ENCODE measurements at regions not wholly inside any gene's neighbourhood (a gene's known extent, or its start where the extent isn't known, plus 50 kb on each side); places are given as distances from the start of the nearest gene placed in this dataset.

DNA sequence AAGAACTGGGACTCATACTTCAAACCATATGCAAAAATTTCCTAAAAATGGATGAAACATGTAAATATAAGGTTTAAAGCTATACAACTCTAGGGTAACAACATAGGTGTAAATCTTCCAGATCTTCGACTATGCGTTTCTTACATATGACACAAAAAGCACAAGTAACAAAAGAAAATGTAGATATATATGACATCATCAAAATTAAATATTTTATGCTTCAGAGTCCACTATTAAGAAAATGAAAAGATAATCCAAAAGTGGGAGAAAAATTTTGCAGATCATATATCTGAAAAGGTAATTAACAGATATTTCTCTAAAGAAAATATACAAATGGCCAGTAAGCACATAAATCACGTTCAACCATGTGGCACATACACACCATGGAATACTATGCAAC is 164.2 kb upstream of the ACTRT1 start:
- Histone ChIP-seq H3K4me3 (no peak overlapping the region), H3K9me3 (no peaks in the 10 kb centered on the region), H3K27ac (no peak overlapping the region), H3K36me3 (no peaks in the 10 kb centered on the region), H3K4me1 (no peaks in the 10 kb centered on the region), H3K27me3 (no peaks in the 10 kb centered on the region)
- TF ChIP-seq POLR2A (IDR thresholded peaks at IDR 0.05): no peak
- TF ChIP-seq, protein P1, sequence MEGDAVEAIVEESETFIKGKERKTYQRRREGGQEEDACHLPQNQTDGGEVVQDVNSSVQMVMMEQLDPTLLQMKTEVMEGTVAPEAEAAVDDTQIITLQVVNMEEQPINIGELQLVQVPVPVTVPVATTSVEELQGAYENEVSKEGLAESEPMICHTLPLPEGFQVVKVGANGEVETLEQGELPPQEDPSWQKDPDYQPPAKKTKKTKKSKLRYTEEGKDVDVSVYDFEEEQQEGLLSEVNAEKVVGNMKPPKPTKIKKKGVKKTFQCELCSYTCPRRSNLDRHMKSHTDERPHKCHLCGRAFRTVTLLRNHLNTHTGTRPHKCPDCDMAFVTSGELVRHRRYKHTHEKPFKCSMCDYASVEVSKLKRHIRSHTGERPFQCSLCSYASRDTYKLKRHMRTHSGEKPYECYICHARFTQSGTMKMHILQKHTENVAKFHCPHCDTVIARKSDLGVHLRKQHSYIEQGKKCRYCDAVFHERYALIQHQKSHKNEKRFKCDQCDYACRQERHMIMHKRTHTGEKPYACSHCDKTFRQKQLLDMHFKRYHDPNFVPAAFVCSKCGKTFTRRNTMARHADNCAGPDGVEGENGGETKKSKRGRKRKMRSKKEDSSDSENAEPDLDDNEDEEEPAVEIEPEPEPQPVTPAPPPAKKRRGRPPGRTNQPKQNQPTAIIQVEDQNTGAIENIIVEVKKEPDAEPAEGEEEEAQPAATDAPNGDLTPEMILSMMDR (IDR thresholded peaks at IDR 0.05 in 4 of 5, conservative IDR thresholded peaks at IDR 0.05 in 1 of 5): no peak
- intact Hi-C loops (cut with DNase I; ENCODE audit: low total_unique reads) (no loop called here), in situ Hi-C loops (cut with MboI; ENCODE audit: low sequenced_read_pairs in 4 of 4) (no loop called here)
- no peak for ATAC-seq
- DNase-seq: no peak

- DNase-seq (no peak), ATAC-seq (no peak)
- H3K27ac ChIP-seq: no peak overlapping the region
- H3K27me3 ChIP-seq: no peaks in the 10 kb centered on the region
- H3K4me1 ChIP-seq: no peaks in the 10 kb centered on the region
- H3K4me3 ChIP-seq: no peak overlapping the region
- intact Hi-C loops (cut with DNase I; ENCODE audit: low total_unique reads): no loop called here
- H3K36me3 ChIP-seq: no peaks in the 10 kb centered on the region
- TF ChIP-seq, protein P1 (IDR thresholded peaks at IDR 0.05 in 4 of 5, conservative IDR thresholded peaks at IDR 0.05 in 1 of 5): no peak
- no peak for TF ChIP-seq POLR2A (IDR thresholded peaks at IDR 0.05)
- in situ Hi-C loops (cut with MboI; ENCODE audit: low sequenced_read_pairs in 4 of 4): no loop called here
- no peaks in the 10 kb centered on the region for H3K9me3 ChIP-seq
Measured at GRCh38 chrX:128165884-128166408, 113.7 kb upstream of the ACTRT1 start.

GRCh38 chrX:128156204-128156603 is 104.0 kb upstream of the ACTRT1 start:
- no peaks in the 10 kb centered on the region for H3K4me1 ChIP-seq
- DNase-seq (no peak), ATAC-seq (no peak)
- TF ChIP-seq, protein P1 (IDR thresholded peaks at IDR 0.05 in 4 of 5, conservative IDR thresholded peaks at IDR 0.05 in 1 of 5): no peak
- TF ChIP-seq POLR2A (IDR thresholded peaks at IDR 0.05): no peak
- H3K4me3 ChIP-seq: no peak overlapping the region
- no peaks in the 10 kb centered on the region for H3K27me3 ChIP-seq
- intact Hi-C loops (cut with DNase I; ENCODE audit: low total_unique reads): no loop called here
- H3K9me3 ChIP-seq: peaks cover 0 to 3% (median 0%) of the 10 kb centered on the region in 3 donors
- in situ Hi-C loops (cut with MboI; ENCODE audit: low sequenced_read_pairs in 4 of 4): no loop called here
- no peaks in the 10 kb centered on the region for H3K36me3 ChIP-seq
- H3K27ac ChIP-seq: no peak overlapping the region

DNA sequence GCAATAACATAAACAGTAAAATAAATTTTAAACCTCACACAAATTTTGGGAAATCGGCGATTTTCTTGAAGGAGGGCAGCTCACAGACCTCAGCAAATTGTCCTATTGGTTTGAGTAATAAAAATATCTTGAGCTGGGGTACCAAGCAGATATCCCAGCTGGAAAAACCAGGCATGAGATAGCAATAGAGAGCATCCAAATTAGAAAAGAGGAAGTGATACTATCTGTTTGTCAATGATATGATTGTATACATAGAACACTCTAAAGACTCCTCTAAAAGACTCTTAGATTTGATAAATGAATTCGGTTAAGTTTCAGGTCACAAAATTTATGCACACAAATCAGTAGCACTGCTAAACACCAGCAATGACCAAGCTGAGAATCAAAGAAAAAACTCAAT is 90.5 kb upstream of the ACTRT1 start:
- Histone ChIP-seq H3K27ac (no peak overlapping the region), H3K9me3 (no peaks in the 10 kb centered on the region), H3K36me3 (no peaks in the 10 kb centered on the region), H3K4me3 (no peak overlapping the region), H3K27me3 (no peaks in the 10 kb centered on the region), H3K4me1 (no peaks in the 10 kb centered on the region)
- ATAC-seq (no peak), DNase-seq (no peak)
- in situ Hi-C loops (cut with MboI; ENCODE audit: low sequenced_read_pairs in 4 of 4) (no loop called here), intact Hi-C loops (cut with DNase I; ENCODE audit: low total_unique reads) (no loop called here)
- no peak for TF ChIP-seq POLR2A (IDR thresholded peaks at IDR 0.05)
- TF ChIP-seq, protein P1 (IDR thresholded peaks at IDR 0.05 in 4 of 5, conservative IDR thresholded peaks at IDR 0.05 in 1 of 5): no peak

GRCh38 chrX:128106630-128107029 is 54.4 kb upstream of the ACTRT1 start:
- TF ChIP-seq, protein P1 (IDR thresholded peaks at IDR 0.05 in 4 of 5, conservative IDR thresholded peaks at IDR 0.05 in 1 of 5): no peak
- TF ChIP-seq POLR2A (IDR thresholded peaks at IDR 0.05): no peak
- intact Hi-C loops (cut with DNase I; ENCODE audit: low total_unique reads) (no loop called here), in situ Hi-C loops (cut with MboI; ENCODE audit: low sequenced_read_pairs in 4 of 4) (no loop called here)
- Histone ChIP-seq H3K27me3 (no peaks in the 10 kb centered on the region), H3K27ac (no peak overlapping the region), H3K4me3 (no peak overlapping the region), H3K36me3 (no peaks in the 10 kb centered on the region), H3K9me3 (no peaks in the 10 kb centered on the region), H3K4me1 (no peaks in the 10 kb centered on the region)
- ATAC-seq (no peak), DNase-seq (no peak)
